Natural killer cell (primary cell): ENCODE measurements at regions not wholly inside any gene's neighbourhood (a gene's known extent, or its start where the extent isn't known, plus 50 kb on each side); places are given as distances from the start of the nearest gene placed in this dataset.

Source experiments
- ATAC-seq, 3 donors: fragments of 150-1000 bp in 2 of 3; fragments of 200-7000 bp in 1 of 3; cut with Tn5 transposase; 1 replicate in 1 of 3; 2 replicates in 2 of 3; pipeline ENCODE4 v1.10.0; 2021; ENCODE audit warnings: mild to moderate bottlenecking in 2 of 3, moderate library complexity in 2 of 3
- DNase-seq, 2 donors: peaks; one replicate each; pipeline versions ENCODE4 v3.0.0 to v3.0.0-alpha.2; 2013 to 2021; ENCODE audit warnings: mixed read lengths in 1 of 2
- H3K27ac ChIP-seq: one replicate; pipeline ENCODE4 v1.5.1; 2013; ENCODE audit warnings: mild to moderate bottlenecking, low read length
- H3K27me3 ChIP-seq: one replicate; pipeline ENCODE4 v1.6.1; 2013; ENCODE audit warnings: low read length; ENCODE audit not compliant: control insufficient read depth, insufficient read depth
- H3K36me3 ChIP-seq: one replicate; pipeline ENCODE4 v1.6.1; 2013; ENCODE audit warnings: low read length; ENCODE audit not compliant: control insufficient read depth, insufficient read depth
- H3K4me1 ChIP-seq: one replicate; pipeline ENCODE4 v1.6.1; 2013; ENCODE audit warnings: low read length; ENCODE audit not compliant: control insufficient read depth, insufficient read depth
- H3K4me3 ChIP-seq: one replicate; pipeline ENCODE4 v1.5.1; 2013; ENCODE audit warnings: low read length
- H3K9me3 ChIP-seq: one replicate; pipeline ENCODE4 v1.6.1; 2013; ENCODE audit warnings: low read length; ENCODE audit not compliant: control insufficient read depth, insufficient read depth
- H3K27ac Mint-ChIP-seq, 2 donors: one replicate each; pipeline ENCODE4 v1.8.0; 2022; ENCODE audit warnings: mild to moderate bottlenecking in 2 of 2, mixed read lengths in 2 of 2, moderate library complexity in 1 of 2
- H3K27me3 Mint-ChIP-seq, 2 donors: one replicate each; pipeline ENCODE4 v1.8.0; 2022; ENCODE audit warnings: low read depth in 2 of 2, mixed read lengths in 2 of 2
- H3K36me3 Mint-ChIP-seq: one replicate; pipeline ENCODE4 v1.8.0; 2022; ENCODE audit warnings: mixed read lengths
- H3K4me1 Mint-ChIP-seq, 2 donors: one replicate each; pipeline ENCODE4 v1.8.0; 2022; ENCODE audit warnings: mixed read lengths in 2 of 2
- H3K4me3 Mint-ChIP-seq: one replicate; pipeline ENCODE4 v1.8.0; 2022; ENCODE audit warnings: mild to moderate bottlenecking, moderate library complexity, mixed read lengths
- H3K9me3 Mint-ChIP-seq, 2 donors: one replicate each; pipeline ENCODE4 v1.8.0; 2022; ENCODE audit warnings: mixed read lengths in 2 of 2
- CTCF ChIP-seq: fragments of 200-600 bp; IDR thresholded peaks from one replicate; pipeline ENCODE4 v1.8.0; 2022; ENCODE audit warnings: antibody characterized with exemption
- WGBS: methylation state at CpG from one replicate; pipeline ENCODE4 v1.1.7; 2013; ENCODE audit warnings: missing lambda C conversion rate; ENCODE audit not compliant: insufficient coverage; 5-methylcytosine and 5-hydroxymethylcytosine counted together
- intact Hi-C: fragments of 100-400 bp; cut with micrococcal nuclease; formaldehyde crosslinking; loops from one replicate; pipeline ENCODE4 v1.14.2; 2022

DNA sequence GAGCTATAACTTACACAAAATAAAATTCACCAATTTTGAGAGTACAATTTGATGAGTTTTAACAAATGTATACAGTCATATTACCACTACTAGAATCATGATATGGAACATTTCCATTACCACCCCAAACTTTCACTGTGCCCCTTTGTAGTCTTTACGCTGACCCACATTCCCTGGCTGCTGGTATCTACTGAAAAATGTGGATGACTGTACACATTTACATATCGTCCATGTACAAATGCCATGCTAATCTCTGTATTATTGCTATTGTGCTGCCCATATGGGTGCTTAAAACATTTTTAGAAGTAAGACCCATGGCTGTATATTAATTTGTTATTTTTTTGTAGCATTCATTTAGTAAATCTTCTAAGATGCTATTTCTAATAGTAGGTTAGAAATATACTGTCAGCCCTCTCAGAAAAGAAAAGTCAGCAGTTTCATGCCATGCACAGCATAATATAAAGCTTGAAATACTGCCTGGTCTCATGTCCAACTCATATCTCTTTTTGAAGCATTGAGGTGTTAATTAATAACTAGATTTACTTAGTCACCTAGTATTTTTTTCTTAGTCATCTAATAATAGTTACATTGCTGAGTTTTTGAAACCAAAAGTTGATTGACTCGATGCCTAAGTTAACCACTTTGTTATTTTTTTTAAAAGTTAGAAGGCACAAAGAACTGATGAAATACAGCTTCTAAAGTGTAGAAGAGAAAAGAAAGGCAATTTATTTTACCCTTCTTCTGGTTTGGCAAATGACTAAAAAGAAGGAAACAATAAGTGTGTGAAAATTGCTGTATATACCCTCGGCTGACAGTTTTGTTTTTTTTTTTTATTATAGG lies 188.3 kb upstream of the MEF2C start:
- DNase-seq, result no peak
- no peak for ATAC-seq
- Mint-ChIP-seq H3K36me3 (no peaks in the 10 kb centered on the region), H3K4me3 (peak overlapping the region; percentile 61), H3K27ac (no peak overlapping the region), H3K4me1 (peaks cover 15 to 21% of the 10 kb centered on the region in 2 donors), H3K9me3 (no peaks in the 10 kb centered on the region), H3K27me3 (no peaks in the 10 kb centered on the region)
- intact Hi-C loops, result no loop called here
- no peak for TF ChIP-seq CTCF
- Histone ChIP-seq H3K36me3 (no peaks in the 10 kb centered on the region), H3K4me3 (no peak overlapping the region), H3K27me3 (no peaks in the 10 kb centered on the region), H3K27ac (no peak overlapping the region), H3K4me1 (no peaks in the 10 kb centered on the region), H3K9me3 (no peaks in the 10 kb centered on the region)
- 92% methylated on average over 2 of the region's 4 CpGs for WGBS

DNA sequence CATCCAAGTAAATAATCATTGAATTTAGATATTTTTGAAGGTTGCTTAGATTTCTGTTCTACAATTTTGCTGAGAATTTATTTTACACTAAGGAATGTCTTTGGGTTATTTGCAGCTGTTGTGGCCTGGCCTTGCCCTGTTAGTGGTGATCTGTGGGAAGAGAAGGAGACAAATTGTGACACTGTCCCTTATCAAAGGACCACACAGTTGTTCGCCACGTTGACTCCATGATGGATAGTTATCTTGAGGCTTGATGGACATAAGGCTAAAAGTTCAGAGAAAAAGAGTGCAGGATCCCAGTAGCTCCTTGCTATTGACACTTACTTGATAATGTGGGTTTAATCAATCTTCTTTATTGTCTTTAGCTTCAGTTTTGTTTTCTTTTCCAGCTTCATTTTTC lies 186.6 kb upstream of the MEF2C start:
- Mint-ChIP-seq H3K4me3 (no peak overlapping the region), H3K27me3 (no peaks in the 10 kb centered on the region), H3K36me3 (no peaks in the 10 kb centered on the region), H3K9me3 (no peaks in the 10 kb centered on the region), H3K27ac (no peak overlapping the region), H3K4me1 (peaks cover 26 to 35% of the 10 kb centered on the region in 2 donors)
- Histone ChIP-seq H3K27me3 (no peaks in the 10 kb centered on the region), H3K36me3 (no peaks in the 10 kb centered on the region), H3K4me3 (no peak overlapping the region), H3K27ac (no peak overlapping the region), H3K9me3 (no peaks in the 10 kb centered on the region), H3K4me1 (no peaks in the 10 kb centered on the region)
- 96% methylated on average over 2 of the region's 2 CpGs for WGBS
- TF ChIP-seq CTCF, result no peak
- no peak for DNase-seq
- intact Hi-C loops, result no loop called here
- ATAC-seq, result no peak

GRCh38 chr5:89067362-89067761 lies 184.4 kb upstream of the MEF2C start:
- peaks cover 30 to 34% of the 10 kb centered on the region in 2 donors for H3K4me1 Mint-ChIP-seq
- Histone ChIP-seq H3K4me3 (no peak overlapping the region), H3K4me1 (no peaks in the 10 kb centered on the region), H3K27ac (no peak overlapping the region), H3K36me3 (no peaks in the 10 kb centered on the region), H3K27me3 (no peaks in the 10 kb centered on the region), H3K9me3 (no peaks in the 10 kb centered on the region)
- H3K27ac Mint-ChIP-seq, result no peak overlapping the region
- 100% methylated on average over 1 of the region's 3 CpGs for WGBS
- H3K4me3 Mint-ChIP-seq, result no peak overlapping the region
- ATAC-seq (no peak), DNase-seq (no peak)
- no peaks in the 10 kb centered on the region for H3K36me3 Mint-ChIP-seq
- no peak for TF ChIP-seq CTCF
- H3K27me3 Mint-ChIP-seq, result no peaks in the 10 kb centered on the region
- intact Hi-C loops, result no loop called here
- no peaks in the 10 kb centered on the region for H3K9me3 Mint-ChIP-seq

DNA sequence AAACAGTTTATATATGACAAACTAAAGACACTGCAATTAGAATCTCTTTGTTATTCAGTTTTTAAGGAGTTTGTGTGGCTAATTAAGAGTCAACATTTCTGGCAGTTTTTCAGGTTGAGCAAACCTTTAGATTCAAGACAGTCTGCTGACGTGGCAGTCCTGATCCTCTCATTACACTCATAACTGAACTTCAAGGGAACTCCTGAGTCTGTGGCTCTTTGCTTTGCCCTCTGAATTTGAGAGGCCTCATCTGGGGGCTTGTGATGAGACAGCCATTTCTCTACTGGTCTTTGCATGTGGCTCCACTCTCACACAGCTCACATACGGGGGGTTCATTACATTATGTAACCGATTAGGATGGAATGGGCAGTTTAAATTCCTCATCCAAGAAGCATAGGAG lies 182.9 kb upstream of the MEF2C start:
- Mint-ChIP-seq H3K4me3 (no peak overlapping the region), H3K36me3 (no peaks in the 10 kb centered on the region), H3K27ac (no peak overlapping the region), H3K4me1 (peaks cover 23 to 26% of the 10 kb centered on the region in 2 donors), H3K27me3 (no peaks in the 10 kb centered on the region), H3K9me3 (no peaks in the 10 kb centered on the region)
- TF ChIP-seq CTCF, result no peak
- Histone ChIP-seq H3K27me3 (no peaks in the 10 kb centered on the region), H3K4me3 (no peak overlapping the region), H3K27ac (no peak overlapping the region), H3K4me1 (no peaks in the 10 kb centered on the region), H3K36me3 (no peaks in the 10 kb centered on the region), H3K9me3 (no peaks in the 10 kb centered on the region)
- intact Hi-C loops, result no loop called here
- DNase-seq, result no peak
- WGBS, result 82% methylated on average over 3 of the region's 3 CpGs
- ATAC-seq, result no peak
